ENCODE measurements at regions not wholly inside any gene's neighbourhood (a gene's known extent, or its start where the extent isn't known, plus 50 kb on each side); places are given as distances from the start of the nearest gene placed in this dataset.

DNA sequence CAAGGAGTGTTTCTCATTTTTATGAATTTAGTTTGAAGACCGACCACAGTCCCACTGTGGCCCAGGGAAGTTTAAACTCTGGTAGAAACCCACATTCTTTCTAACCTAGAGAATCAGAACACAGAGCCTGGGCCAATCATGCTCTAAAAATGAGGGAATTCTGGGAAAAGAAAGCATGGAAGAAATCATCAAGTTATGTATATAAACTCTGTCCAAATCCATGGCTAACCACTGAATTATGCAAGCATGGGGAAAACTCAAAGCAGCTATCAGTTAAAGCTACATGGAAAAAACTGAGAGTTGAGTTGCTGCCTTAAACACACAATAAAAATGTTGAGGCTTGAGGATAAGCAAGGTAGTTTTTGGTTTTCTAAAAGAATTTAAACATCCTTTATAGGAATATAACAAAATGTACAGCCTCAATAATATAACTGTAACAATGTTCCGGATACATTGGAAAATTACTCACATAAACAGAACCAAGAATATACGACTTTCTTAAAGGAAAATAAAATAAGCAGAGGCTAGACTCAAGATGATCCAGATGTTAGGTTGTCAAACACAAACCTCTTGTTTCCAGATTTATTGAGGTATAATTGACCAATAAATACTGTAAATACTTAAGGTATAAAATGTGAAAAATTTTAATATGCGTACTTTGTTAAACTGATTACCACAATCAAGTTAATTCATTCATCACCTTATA, 311.2 kb upstream of the GNAI1 start:
- in situ Hi-C loops (cut with HindIII; ENCODE audit: low pct_unique_long_range_greater_than_20kb, low sequenced_read_pairs), result no loop called here
- no peak for DNase-seq (ENCODE audit: low read depth)

- DNase-seq (ENCODE audit: low read depth), result no peak
- in situ Hi-C loops (cut with HindIII; ENCODE audit: low pct_unique_long_range_greater_than_20kb, low sequenced_read_pairs), result no loop called here
Observed at GRCh38 chr7:79822620-79823240, 311.9 kb upstream of the GNAI1 start.

DNA sequence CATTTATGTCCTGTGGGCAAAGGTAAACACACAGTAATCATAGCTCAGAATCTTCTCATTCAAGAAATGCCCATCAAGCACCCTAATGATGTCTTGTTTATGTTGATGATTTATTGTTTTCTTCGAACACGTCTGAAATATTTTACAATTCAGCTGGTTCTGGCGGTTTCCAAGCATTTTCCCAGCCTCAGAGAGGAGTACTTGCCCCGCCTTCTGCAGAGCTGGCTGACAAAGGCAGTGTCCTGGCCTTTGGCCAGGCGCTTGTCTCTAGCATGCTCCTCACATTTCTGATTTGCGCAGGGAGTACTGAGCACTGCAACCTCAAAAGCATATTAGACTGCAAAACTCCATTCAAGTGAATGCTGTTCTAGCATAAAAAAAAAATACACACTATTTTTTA, 314.2 kb upstream of the GNAI1 start:
- DNase-seq (ENCODE audit: low read depth), result no peak
- in situ Hi-C loops (cut with HindIII; ENCODE audit: low pct_unique_long_range_greater_than_20kb, low sequenced_read_pairs), result no loop called here

GRCh38 chr7:79810916-79811315, 323.7 kb upstream of the GNAI1 start:
- DNase-seq (ENCODE audit: low read depth), result peak; percentile 12
- in situ Hi-C loops (cut with HindIII; ENCODE audit: low pct_unique_long_range_greater_than_20kb, low sequenced_read_pairs), result no loop called here

- DNase-seq (ENCODE audit: low read depth), result no peak
- in situ Hi-C loops (cut with HindIII; ENCODE audit: low pct_unique_long_range_greater_than_20kb, low sequenced_read_pairs), result no loop called here
Observed at GRCh38 chr7:79806161-79806734, 328.4 kb upstream of the GNAI1 start.

DNA sequence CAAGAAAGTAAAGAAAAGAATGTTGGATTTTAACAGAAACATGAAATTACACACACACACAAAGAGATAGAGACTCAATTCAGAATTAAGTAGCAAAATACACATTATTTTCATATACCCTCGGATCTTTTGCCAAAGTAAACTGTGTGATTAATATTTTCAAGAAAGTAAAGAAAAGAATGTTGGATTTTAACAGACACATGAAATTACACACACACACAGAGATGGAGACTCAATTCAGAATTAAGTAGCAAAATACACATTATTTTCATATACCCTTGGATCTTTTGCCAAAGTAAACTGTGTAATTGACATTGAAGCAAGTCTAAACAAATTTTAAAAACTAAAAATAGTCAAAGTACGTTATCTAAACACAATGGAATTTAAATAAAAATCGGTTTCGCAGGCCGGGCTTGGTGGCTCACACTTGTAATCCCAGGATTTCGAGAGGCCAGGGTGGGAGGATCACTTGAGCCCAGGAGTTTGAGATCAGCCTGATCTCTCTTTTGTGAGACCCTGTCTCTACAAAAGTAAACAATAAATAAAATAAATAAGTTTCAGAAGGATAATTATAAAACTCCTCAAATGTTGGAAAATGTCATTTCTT, 337.3 kb upstream of the MAGI2 start:
- no peak for DNase-seq (ENCODE audit: low read depth)
- in situ Hi-C loops (cut with HindIII; ENCODE audit: low pct_unique_long_range_greater_than_20kb, low sequenced_read_pairs), result no loop called here

- in situ Hi-C loops (cut with HindIII; ENCODE audit: low pct_unique_long_range_greater_than_20kb, low sequenced_read_pairs), result no loop called here
- DNase-seq (ENCODE audit: low read depth), result no peak
Observed at GRCh38 chr7:79789584-79790345, 336.3 kb upstream of the MAGI2 start.

DNA sequence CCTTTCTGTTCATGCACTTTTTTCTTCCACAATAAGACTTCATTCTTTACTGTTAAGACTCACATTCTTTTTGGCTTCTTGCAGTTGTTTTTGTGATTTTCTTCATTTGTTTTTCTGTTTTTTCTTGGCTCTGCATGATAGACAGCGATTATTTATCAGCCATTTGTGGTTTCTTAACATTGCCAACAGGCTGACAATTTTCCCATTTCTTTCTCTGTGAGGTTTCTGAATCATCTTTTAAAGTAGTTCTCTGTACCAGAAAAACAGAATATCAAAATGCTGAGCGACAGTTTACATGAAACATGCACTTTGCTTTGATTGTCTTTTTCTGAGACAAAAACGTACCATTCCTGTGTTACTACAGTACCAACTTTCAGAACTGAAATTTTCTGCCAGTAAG, 334.2 kb upstream of the MAGI2 start:
- in situ Hi-C loops (cut with HindIII; ENCODE audit: low pct_unique_long_range_greater_than_20kb, low sequenced_read_pairs), result no loop called here
- no peak for DNase-seq (ENCODE audit: low read depth)

GRCh38 chr7:79787096-79787495, 333.6 kb upstream of the MAGI2 start:
- no peak for DNase-seq (ENCODE audit: low read depth)

GRCh38 chr7:79786187-79786586, 332.7 kb upstream of the MAGI2 start:
- no peak for DNase-seq (ENCODE audit: low read depth)

More at GRCh38 chr7:79787096-79787495, 333.6 kb upstream of the MAGI2 start:
- in situ Hi-C loops (cut with HindIII; ENCODE audit: low pct_unique_long_range_greater_than_20kb, low sequenced_read_pairs), result no loop called here

DNA sequence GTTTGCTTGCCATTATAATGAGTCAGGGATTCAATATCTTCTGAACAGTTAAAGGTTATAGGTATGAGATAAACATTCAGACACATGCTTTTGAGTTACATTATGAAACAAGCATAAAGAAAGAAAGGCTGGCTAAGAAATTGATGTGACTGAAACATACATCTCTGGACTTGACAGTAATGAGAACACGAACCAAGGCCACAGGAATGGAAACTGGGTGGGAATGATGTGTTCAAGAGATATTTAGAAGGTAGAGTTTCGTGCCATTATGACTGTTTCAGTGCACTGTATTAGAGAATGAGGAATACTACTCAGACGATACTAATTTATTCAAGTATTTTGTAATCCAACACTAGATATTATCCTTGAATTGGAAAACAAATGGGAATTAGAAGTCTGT, 332.1 kb upstream of the MAGI2 start:
- no peak for DNase-seq (ENCODE audit: low read depth)
- in situ Hi-C loops (cut with HindIII; ENCODE audit: low pct_unique_long_range_greater_than_20kb, low sequenced_read_pairs), result no loop called here

More at GRCh38 chr7:79786187-79786586, 332.7 kb upstream of the MAGI2 start:
- in situ Hi-C loops (cut with HindIII; ENCODE audit: low pct_unique_long_range_greater_than_20kb, low sequenced_read_pairs), result no loop called here

GRCh38 chr7:79782906-79783305, 329.4 kb upstream of the MAGI2 start:
- DNase-seq (ENCODE audit: low read depth), result no peak
- in situ Hi-C loops (cut with HindIII; ENCODE audit: low pct_unique_long_range_greater_than_20kb, low sequenced_read_pairs), result no loop called here

GRCh38 chr7:79782256-79782655, 328.8 kb upstream of the MAGI2 start:
- no peak for DNase-seq (ENCODE audit: low read depth)
- in situ Hi-C loops (cut with HindIII; ENCODE audit: low pct_unique_long_range_greater_than_20kb, low sequenced_read_pairs), result no loop called here

DNA sequence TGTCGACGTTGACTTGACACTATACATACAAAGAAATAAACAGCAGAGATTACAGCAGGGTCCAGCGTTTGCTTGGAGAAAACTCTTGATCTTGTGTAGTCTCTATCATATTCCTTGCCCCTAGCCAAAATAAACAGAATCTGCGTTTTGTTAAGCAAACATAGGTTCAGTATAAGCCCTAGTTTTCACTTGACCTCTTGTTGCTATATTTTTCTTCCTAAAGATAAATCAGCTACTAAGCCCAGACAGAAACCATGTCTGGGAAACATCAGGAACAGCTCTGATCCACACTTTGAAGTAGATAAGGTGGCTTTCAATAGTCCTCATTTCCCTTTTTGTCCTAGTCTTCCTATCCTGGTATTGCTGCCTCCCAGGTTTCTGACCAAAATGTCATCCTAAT, 328.2 kb upstream of the MAGI2 start:
- in situ Hi-C loops (cut with HindIII; ENCODE audit: low pct_unique_long_range_greater_than_20kb, low sequenced_read_pairs), result no loop called here
- no peak for DNase-seq (ENCODE audit: low read depth)

GRCh38 chr7:79778786-79779770, 325.6 kb upstream of the MAGI2 start:
- in situ Hi-C loops (cut with HindIII; ENCODE audit: low pct_unique_long_range_greater_than_20kb, low sequenced_read_pairs), result no loop called here
- DNase-seq (ENCODE audit: low read depth), result no peak

GRCh38 chr7:79775911-79776310, 322.4 kb upstream of the MAGI2 start:
- DNase-seq (ENCODE audit: low read depth), result no peak
- in situ Hi-C loops (cut with HindIII; ENCODE audit: low pct_unique_long_range_greater_than_20kb, low sequenced_read_pairs), result no loop called here

DNA sequence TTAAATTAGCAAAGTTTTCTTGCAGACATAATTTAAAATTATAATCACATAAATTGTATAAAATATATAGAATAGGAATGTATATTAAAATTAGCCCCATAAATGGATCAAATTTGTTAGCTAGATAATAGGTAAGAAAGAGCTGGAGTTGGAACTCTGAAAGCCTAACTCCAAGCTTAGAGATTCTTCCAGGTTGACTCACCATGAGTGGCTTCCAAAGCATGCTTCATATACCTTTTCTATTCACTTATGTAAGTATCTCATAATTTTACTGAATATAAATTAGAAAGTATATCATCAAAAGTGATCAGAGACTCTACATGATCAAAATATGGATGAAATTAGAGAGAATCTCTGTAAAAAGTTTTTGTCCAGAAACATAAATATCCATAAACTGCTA, 320.7 kb upstream of the MAGI2 start:
- DNase-seq (ENCODE audit: low read depth), result no peak
- in situ Hi-C loops (cut with HindIII; ENCODE audit: low pct_unique_long_range_greater_than_20kb, low sequenced_read_pairs), result no loop called here

DNA sequence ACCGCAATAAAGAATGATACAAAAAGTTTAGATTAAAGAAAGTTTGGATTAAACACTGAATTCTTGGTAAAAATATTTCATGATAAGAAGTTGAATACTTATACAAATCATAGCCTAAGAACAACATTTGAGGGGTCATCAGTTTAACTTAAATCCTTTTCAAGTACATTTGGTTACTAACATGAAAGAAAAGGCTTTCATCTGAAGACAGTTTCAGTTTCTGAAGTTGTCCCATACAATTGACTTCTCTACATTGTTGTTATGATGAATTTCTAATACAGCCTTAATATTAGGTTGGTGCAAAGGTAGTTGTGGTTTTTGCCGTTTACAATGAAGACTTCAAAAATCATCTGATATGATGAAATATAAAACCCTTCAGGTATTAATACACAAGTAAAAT, 317.5 kb upstream of the MAGI2 start:
- in situ Hi-C loops (cut with HindIII; ENCODE audit: low pct_unique_long_range_greater_than_20kb, low sequenced_read_pairs), result no loop called here

More for the DNA sequence above, 317.5 kb upstream of the MAGI2 start:
- DNase-seq (ENCODE audit: low read depth), result no peak
